Thyroid gland (tissue), 4 donors: ENCODE measurements at regions not wholly inside any gene's neighbourhood (a gene's known extent, or its start where the extent isn't known, plus 50 kb on each side); places are given as distances from the start of the nearest gene placed in this dataset.

Source experiments
- DNase-seq, 2 donors: peaks; one replicate each; pipeline ENCODE4 v3.0.0-alpha.2; 2019
- H3K27ac ChIP-seq, 3 donors: fragments of 200-600 bp; sonication (generic); 1 replicate in 2 of 3; 2 replicates in 1 of 3; pipeline ENCODE4 v1.5.1; 2016 to 2019; ENCODE audit warnings: mild to moderate bottlenecking in 1 of 3, moderate library complexity in 1 of 3
- H3K27me3 ChIP-seq: fragments of 200-600 bp; sonication (generic); one replicate; pipeline ENCODE4 v1.5.1; 2019
- H3K36me3 ChIP-seq, 2 donors: fragments of 200-600 bp; sonication (generic); one replicate each; pipeline ENCODE4 v1.5.1; 2016 to 2019
- H3K4me1 ChIP-seq, 2 donors: fragments of 200-600 bp; sonication (generic); one replicate each; pipeline ENCODE4 v1.5.1; 2017 to 2019
- H3K4me3 ChIP-seq, 3 donors: fragments of 200-600 bp; sonication (generic); replicated peaks in 1 of 3; 1 replicate in 2 of 3; 2 replicates in 1 of 3; pipeline ENCODE4 v1.5.1; 2016; ENCODE audit warnings: mild to moderate bottlenecking in 1 of 3
- H3K9me3 ChIP-seq: fragments of 200-600 bp; sonication (generic); one replicate; pipeline ENCODE4 v1.5.1; 2017
- POLR2A ChIP-seq, 2 donors: fragments of 450-650 bp; IDR thresholded peaks; one replicate each; pipeline ENCODE4 v1.6.1; 2017; ENCODE audit warnings: antibody characterized with exemption in 2 of 2, mild to moderate bottlenecking in 2 of 2, moderate library complexity in 1 of 2
- WGBS, 2 donors: methylation state at CpG; one replicate each; pipeline ENCODE4 v1.1.5; 2017; 5-methylcytosine and 5-hydroxymethylcytosine counted together
- intact Hi-C: fragments of 100-400 bp; cut with DNase I; formaldehyde crosslinking; loops from one replicate; pipeline ENCODE4 v1.15.1; 2023
- TF ChIP-seq, protein P1 (sequence below), 6 experiments: fragments of 200-600 bp in 3 of 6; fragments of 450-650 bp in 3 of 6; sonication (generic) in 3 of 6; IDR thresholded peaks; one replicate each; pipeline ENCODE4 v1.5.1; 2016 to 2019; ENCODE audit warnings: antibody characterized with exemption in 6 of 6, mild to moderate bottlenecking in 2 of 6, inconsistent platforms in 1 of 6, moderate library complexity in 1 of 6

- H3K9me3 ChIP-seq = no peaks in the 10 kb centered on the region
- no peak for TF ChIP-seq POLR2A (IDR thresholded peaks at IDR 0.05)
- TF ChIP-seq, protein P1, sequence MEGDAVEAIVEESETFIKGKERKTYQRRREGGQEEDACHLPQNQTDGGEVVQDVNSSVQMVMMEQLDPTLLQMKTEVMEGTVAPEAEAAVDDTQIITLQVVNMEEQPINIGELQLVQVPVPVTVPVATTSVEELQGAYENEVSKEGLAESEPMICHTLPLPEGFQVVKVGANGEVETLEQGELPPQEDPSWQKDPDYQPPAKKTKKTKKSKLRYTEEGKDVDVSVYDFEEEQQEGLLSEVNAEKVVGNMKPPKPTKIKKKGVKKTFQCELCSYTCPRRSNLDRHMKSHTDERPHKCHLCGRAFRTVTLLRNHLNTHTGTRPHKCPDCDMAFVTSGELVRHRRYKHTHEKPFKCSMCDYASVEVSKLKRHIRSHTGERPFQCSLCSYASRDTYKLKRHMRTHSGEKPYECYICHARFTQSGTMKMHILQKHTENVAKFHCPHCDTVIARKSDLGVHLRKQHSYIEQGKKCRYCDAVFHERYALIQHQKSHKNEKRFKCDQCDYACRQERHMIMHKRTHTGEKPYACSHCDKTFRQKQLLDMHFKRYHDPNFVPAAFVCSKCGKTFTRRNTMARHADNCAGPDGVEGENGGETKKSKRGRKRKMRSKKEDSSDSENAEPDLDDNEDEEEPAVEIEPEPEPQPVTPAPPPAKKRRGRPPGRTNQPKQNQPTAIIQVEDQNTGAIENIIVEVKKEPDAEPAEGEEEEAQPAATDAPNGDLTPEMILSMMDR (IDR thresholded peaks at IDR 0.05) = no peak
- H3K27me3 ChIP-seq = no peaks in the 10 kb centered on the region
- no peak overlapping the region for H3K27ac ChIP-seq
- H3K4me3 ChIP-seq = no peak overlapping the region
- H3K36me3 ChIP-seq = no peaks in the 10 kb centered on the region
- DNase-seq = no peak
- H3K4me1 ChIP-seq = no peaks in the 10 kb centered on the region
- intact Hi-C loops = no loop called here
Observed at GRCh38 chr7:17623546-17624185, 316.6 kb downstream of the SNX13 start.

- TF ChIP-seq, protein P1 (IDR thresholded peaks at IDR 0.05) = no peak
- no peak for TF ChIP-seq POLR2A (IDR thresholded peaks at IDR 0.05)
- Histone ChIP-seq H3K27ac (no peak overlapping the region), H3K4me3 (no peak overlapping the region), H3K4me1 (no peaks in the 10 kb centered on the region), H3K36me3 (no peaks in the 10 kb centered on the region), H3K27me3 (no peaks in the 10 kb centered on the region), H3K9me3 (no peaks in the 10 kb centered on the region)
- intact Hi-C loops = no loop called here
- no peak for DNase-seq
Observed at GRCh38 chr7:17624379-17624778, 315.9 kb downstream of the SNX13 start.

- H3K4me3 ChIP-seq = no peak overlapping the region
- intact Hi-C loops = no loop called here
- WGBS, 2 donors = 90 to 94% methylated on average over 3 of the region's 3 CpGs
- H3K27ac ChIP-seq = no peak overlapping the region
- TF ChIP-seq, protein P1 (IDR thresholded peaks at IDR 0.05) = no peak
- no peak for TF ChIP-seq POLR2A (IDR thresholded peaks at IDR 0.05)
- H3K9me3 ChIP-seq = no peaks in the 10 kb centered on the region
- no peaks in the 10 kb centered on the region for H3K27me3 ChIP-seq
- H3K4me1 ChIP-seq = no peaks in the 10 kb centered on the region
- H3K36me3 ChIP-seq = no peaks in the 10 kb centered on the region
- DNase-seq = no peak
Observed at GRCh38 chr7:17625043-17625442, 315.3 kb downstream of the SNX13 start.

GRCh38 chr7:17626235-17626634 is 314.1 kb downstream of the SNX13 start:
- Histone ChIP-seq H3K27me3 (no peaks in the 10 kb centered on the region), H3K9me3 (no peaks in the 10 kb centered on the region), H3K4me3 (no peak overlapping the region), H3K27ac (no peak overlapping the region), H3K36me3 (no peaks in the 10 kb centered on the region), H3K4me1 (no peaks in the 10 kb centered on the region)
- DNase-seq = no peak
- intact Hi-C loops = no loop called here
- TF ChIP-seq POLR2A (IDR thresholded peaks at IDR 0.05) = no peak
- TF ChIP-seq, protein P1 (IDR thresholded peaks at IDR 0.05) = no peak

GRCh38 chr7:17631061-17631460 is 309.2 kb downstream of the SNX13 start:
- Histone ChIP-seq H3K4me3 (no peak overlapping the region), H3K4me1 (no peaks in the 10 kb centered on the region), H3K27ac (no peak overlapping the region), H3K27me3 (no peaks in the 10 kb centered on the region), H3K36me3 (no peaks in the 10 kb centered on the region), H3K9me3 (no peaks in the 10 kb centered on the region)
- TF ChIP-seq POLR2A (IDR thresholded peaks at IDR 0.05) = no peak
- TF ChIP-seq, protein P1 (IDR thresholded peaks at IDR 0.05) = no peak
- intact Hi-C loops = no loop called here
- DNase-seq = no peak
- WGBS, 2 donors = 94 to 96% methylated on average over 3 of the region's 3 CpGs
